Nucleus accumbens (tissue), 56 donors: ENCODE measurements at regions not wholly inside any gene's neighbourhood (a gene's known extent, or its start where the extent isn't known, plus 50 kb on each side); places are given as distances from the start of the nearest gene placed in this dataset.

Experiments
- DNase-seq, 56 donors: peaks; one replicate each; lab custom pipeline; 2025; lab: John Stamatoyannopoulos, UW

- no peak for DNase-seq
These were observed 1096.3 kb downstream of the GALC start for GRCh38 chr14:86896701-86897100.

DNA sequence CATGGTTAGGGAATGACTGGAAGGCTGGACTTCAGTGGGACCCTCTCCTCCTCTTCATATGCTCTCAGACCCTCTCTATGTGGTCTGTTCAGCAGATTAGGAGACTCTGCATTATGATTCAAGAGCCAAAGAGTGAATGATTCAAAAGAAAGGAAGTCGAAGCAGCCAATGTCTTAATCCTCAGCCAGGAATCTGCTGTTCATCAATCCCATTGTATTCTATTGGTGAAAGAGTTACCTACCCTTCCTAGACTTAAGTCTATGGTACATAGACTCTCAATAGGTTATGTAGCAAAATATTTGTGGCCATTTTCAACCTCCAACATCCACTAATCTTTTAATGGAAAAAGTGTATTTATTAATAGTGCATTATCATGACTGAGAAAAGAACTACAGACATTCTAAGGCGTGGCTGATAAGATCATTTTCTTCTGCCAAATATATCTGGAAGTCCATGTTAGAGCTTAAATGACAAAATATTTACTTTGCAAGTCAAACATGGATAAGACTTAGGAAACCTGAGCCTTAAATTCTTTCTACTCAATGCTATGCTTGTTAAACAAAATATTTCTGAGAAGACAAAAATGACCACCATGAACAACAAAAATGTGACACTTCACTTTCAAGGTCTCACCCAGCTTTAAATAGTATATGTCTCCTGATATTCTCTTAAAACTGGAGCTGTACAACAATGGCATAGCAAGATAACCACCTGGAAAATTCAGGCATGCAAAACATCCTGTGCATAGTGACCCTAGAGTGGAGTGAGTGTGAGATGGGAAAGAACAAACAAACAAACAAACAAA, 1100.6 kb downstream of the GALC start:
- DNase-seq: no peak

- DNase-seq: no peak
These were observed 1107.7 kb downstream of the GALC start for GRCh38 chr14:86885280-86885679.

DNA sequence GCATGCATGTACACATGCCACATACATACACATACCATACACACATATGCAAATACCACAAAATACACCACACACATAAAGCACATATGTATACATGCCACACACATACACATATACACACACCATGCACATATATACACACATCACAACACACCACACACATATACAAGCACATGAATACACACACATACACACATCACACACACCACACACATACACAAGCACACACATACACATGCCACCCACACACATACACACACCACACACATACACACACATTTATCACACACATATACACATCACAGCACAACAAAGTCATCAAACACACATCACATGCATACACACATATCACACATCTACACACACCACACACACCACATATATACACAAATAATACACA, 1108.5 kb downstream of the GALC start:
- DNase-seq: no peak

DNA sequence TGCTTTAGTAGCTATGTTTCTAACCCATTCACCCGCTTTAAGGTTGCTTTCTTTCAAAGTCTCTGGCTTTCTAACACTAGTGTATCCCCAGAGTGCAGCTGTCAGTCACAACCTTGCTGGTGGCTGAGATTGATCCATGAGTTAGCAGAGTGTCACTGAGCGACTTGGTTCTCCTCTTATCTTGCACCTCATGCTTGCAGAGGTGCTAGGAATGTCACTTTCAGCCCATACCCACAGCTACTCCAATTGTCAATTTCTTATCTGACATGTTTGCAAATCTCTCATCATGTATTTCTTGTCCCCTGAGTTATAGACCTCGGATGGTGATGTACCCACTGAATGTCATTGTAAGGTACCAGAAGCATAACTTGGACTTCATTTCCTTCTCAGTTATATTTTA, 1110.2 kb downstream of the GALC start:
- DNase-seq: no peak

DNA sequence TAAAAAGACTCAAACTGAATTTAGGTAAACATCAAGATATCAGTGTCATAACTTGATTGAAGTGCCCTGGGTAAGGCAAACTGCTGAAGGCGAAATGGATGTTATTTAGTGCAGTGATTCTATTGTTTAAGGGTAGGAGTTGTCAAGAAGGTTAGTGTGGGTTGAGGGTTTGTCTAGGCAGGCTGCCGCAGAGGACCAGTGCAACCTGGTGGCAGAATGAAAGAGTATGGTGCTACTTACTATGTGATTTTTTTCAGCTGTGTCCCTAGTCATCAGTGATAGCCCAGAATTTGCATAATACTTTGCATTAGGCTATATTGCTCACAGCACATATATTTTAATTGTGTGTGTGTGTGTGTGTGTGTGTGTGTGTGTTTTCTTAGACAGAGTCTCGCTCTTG, 1127.0 kb downstream of the GALC start:
- no peak for DNase-seq

DNA sequence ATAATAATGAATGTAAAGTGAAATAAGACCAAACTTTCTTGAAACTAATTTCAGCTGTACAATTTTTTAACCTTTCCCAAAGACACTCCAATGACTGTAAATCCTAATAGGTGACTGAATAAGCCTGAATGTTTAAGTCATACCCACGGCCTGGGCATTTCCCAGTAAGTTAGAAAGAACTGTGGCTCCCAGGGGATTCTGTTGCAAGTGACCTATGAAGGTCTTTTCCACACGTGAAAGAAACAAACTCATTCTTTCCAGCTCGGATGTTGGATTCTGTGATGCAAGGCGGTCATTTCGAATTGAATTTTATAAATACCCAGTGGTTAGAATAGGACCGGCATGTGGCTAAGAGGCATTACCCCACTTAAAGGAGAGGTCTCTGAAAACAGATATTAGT, 1134.4 kb downstream of the GALC start:
- no peak for DNase-seq

GRCh38 chr14:86858031-86858430, 1135.0 kb downstream of the GALC start:
- DNase-seq: no peak

- DNase-seq: no peak
These were observed 1140.5 kb downstream of the GALC start for GRCh38 chr14:86852530-86852929.

DNA sequence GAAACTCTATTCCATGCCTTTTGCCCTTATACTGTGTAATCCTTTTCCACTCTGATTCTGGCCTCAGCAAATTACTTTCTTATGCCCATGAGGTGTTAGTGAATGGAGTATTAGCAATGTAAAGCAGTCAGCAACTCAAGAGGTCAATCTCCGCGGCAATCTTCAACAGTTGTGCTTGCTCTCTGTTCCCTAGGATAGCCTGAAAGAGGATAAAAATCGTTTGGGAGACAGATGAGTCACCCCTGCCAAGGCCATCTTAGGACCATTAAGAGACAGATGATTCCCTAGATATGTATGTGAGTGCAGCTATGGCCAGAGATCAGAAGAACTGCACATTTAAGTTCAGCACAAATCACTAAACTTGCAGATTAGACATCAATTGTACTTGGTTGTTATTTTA, 1145.8 kb downstream of the GALC start:
- DNase-seq: no peak

DNA sequence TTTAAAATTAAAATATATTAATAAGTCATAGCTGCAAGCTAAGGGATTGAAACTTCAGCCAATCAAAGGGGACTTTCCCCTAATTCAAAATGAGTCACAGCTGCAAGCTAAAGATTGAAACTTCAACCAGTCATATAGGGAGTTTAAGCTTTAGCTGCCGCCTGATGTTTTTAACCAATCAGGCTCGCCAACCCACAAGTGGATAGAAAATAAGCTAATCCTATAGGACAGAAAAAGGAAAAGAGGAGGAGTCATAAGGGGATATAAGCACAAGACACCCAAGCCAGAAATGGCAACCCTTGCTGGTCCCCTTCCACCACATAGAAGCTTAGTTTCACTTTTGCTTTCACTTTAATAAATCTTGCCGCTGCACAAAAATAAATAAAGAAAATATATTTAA, 1154.6 kb downstream of the GALC start:
- no peak for DNase-seq

GRCh38 chr14:86826661-86827060, 1166.3 kb downstream of the GALC start:
- no peak for DNase-seq

DNA sequence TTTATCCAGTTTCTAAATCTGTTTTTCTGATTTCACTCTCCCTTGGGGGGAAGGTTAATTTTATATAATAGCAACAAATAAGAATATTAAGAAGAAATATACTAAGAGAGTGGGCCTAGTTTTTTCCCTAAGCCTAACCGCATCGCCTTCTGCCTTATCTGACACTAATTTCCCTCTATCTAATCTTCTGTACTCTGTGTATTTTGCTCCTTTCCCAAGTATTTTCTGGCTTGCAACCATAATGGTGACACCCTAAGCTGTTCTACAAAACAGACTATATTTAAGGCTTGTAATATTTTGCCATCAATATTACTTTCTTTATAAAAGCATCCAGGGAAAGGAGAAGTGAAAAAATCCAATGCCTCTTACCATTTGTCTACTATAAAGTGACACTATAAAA, 1168.8 kb downstream of the GALC start:
- no peak for DNase-seq

DNA sequence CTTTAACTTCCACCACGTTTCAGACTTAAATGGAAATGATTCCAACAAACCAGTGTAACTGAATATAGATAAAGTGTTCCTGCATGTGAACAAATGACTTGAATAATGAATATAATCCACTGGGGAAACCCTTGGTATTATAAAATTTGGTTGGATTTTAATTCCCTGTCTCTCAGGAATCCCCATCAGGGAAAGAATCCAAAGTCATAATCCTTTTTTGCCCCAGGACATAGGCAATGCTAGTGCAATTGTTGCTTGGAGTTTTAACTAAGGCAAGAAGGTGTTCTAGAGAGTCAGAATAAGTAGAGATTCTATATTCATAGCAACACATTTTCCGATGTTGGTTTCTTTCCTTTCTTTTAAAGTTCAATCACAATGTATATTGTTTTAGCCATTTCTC, 1169.4 kb downstream of the GALC start:
- DNase-seq: no peak

DNA sequence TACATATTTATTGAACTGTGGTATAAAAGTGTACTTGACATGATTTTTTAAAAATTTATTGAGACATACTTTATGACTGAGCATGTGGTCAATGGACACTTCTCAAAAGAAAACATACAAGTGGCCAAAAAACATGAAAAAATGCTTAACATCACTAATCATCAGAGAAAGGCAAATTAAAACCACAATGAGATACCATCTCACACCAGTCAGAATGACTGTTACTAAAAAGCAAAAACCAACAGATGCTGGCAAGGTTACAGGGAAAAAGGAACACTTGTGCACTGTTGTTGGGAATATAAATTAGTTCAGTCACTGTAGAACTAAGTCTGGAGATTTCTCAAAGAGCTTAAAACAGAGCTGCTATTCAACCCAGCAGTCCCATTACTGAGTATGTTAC, 1177.6 kb downstream of the GALC start:
- no peak for DNase-seq

GRCh38 chr14:86802726-86803125, 1190.3 kb downstream of the GALC start:
- no peak for DNase-seq

DNA sequence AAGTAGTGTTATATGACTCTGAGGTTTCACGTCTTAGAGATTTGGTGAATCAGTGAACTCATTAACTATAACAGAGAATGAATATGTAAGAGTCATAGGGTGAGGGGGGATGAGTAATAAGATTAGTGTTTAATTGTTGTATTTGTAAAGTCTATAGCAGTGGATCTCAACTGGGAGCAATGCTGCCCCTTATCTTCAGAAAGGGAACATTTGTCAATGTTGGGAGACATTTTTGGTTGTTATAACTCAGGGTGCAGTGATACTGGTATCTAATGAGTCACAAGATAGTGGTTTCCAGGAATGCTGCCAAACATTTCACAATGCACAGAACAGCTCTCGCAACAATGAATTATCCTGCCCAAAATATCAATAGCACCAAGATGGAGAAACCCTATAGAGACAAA, 1193.7 kb downstream of the GALC start:
- DNase-seq: no peak

GRCh38 chr14:86798330-86798729, 1194.7 kb downstream of the GALC start:
- no peak for DNase-seq

GRCh38 chr14:86797075-86797351, 1196.0 kb downstream of the GALC start:
- no peak for DNase-seq

DNA sequence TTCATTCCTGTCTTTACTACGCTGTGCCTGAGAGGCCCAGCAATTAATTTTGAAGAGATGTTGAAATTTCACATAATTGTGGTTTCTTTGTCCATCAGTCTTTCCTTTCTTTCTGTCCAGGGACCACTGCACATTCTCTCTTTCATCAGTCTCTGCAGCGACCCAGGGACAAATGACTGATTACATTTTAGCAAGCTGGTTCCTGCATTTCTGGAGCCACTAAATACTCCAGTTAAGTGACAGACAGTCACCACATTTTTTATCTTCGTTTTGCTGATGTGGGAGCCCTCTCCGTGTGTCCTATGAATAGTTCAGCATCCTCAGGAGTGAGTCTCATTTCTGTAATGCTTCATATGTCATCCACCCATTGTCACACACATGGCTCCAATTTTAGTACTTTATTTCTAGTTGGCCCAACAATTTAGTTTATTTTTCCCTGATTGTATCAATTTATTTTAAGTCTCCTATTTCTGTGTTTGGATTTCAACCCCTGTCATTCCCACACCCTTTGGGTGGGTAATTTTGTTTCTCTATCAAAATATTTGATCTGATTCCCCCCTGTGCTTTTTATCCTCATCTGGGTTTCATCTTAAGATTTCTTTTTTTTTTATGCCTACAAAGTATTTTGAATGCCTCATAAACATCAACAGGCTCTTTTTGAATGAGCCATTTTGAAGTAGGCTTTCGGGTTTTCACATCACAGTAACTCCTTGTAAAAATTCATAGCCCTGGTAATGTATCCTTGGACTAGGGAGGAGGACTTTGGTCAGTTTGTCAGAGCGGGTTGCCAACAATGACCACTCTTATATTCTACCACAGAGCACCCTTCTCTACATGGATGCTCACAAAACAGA, 1196.5 kb downstream of the GALC start:
- no peak for DNase-seq

DNA sequence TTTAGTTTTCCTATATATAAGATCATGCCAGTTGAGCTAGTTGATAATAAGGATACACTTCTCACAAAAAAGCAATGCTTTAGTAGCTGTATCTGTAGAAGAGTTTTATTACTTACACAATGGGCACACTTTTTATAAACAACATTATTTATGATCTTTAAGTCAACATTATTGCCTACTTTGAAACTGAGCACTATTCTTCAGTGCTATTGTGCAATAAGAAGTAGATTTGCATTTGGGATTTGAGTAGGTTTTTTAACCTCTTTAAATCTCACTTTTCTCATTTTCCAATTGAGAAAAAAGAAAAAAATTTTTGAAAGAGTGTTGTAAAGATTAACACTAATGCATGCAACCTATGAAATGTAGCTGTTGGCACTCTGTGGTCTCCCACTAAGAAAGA, 1198.3 kb downstream of the GALC start:
- DNase-seq: no peak
